ENCODE measurements at regions not wholly inside any gene's neighbourhood (a gene's known extent, or its start where the extent isn't known, plus 50 kb on each side); places are given as distances from the start of the nearest gene placed in this dataset.

DNA sequence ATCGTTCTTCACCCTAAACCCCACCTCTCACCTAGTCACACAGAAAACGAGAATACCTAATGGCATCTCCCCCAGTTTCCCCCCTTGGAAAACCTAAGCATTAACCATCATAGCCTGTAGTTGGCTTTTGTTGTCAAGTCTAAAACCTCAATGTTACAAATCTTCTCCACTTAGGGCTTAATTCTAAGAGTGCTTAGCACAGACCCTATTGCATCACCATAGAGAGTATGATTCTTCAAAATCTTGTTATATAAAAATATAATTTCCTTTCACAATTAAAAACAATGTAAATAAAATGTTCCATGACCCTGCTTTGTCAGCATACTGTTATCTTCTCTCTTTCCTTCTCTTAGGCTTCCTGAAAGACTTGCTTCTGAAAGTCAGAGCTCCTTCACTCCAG is 263.2 kb upstream of the RGS18 start:
- no peaks in the 10 kb centered on the region for H3K79me2 ChIP-seq (ENCODE audit: control insufficient read depth, low read length)
- no peak overlapping the region for H3K4me3 ChIP-seq (ENCODE audit: low read length)
- no peaks in the 10 kb centered on the region for H4K20me1 ChIP-seq (ENCODE audit: control insufficient read depth, insufficient read depth, low read depth, low read length)
- no peak for TF ChIP-seq CTCF (IDR thresholded peaks at IDR 0.05; ENCODE audit: low read depth, low read length, poor library complexity, severe bottlenecking)
- no peak for TF ChIP-seq EZH2phosphoT487 (IDR thresholded peaks at IDR 0.05; ENCODE audit: borderline replicate concordance, low read length)
- H3K36me3 ChIP-seq (ENCODE audit: control insufficient read depth, low read length) = no peaks in the 10 kb centered on the region
- H3K9me2 ChIP-seq (replicated peaks; ENCODE audit: control insufficient read depth, low read length) = no peaks in the 10 kb centered on the region
- no peak overlapping the region for H3K27ac ChIP-seq (ENCODE audit: low read depth, low read length)
- H3K4me1 ChIP-seq (ENCODE audit: control insufficient read depth, low read length) = no peaks in the 10 kb centered on the region
- no peaks in the 10 kb centered on the region for H3K27me3 ChIP-seq (ENCODE audit: control insufficient read depth, low read length)
- H3F3A ChIP-seq (ENCODE audit: control insufficient read depth, insufficient read depth) = no peaks in the 10 kb centered on the region
- H3K4me2 ChIP-seq (ENCODE audit: low read length) = no peak overlapping the region
- no peaks in the 10 kb centered on the region for H3K9me3 ChIP-seq (ENCODE audit: control insufficient read depth, insufficient read depth, low read length)

DNA sequence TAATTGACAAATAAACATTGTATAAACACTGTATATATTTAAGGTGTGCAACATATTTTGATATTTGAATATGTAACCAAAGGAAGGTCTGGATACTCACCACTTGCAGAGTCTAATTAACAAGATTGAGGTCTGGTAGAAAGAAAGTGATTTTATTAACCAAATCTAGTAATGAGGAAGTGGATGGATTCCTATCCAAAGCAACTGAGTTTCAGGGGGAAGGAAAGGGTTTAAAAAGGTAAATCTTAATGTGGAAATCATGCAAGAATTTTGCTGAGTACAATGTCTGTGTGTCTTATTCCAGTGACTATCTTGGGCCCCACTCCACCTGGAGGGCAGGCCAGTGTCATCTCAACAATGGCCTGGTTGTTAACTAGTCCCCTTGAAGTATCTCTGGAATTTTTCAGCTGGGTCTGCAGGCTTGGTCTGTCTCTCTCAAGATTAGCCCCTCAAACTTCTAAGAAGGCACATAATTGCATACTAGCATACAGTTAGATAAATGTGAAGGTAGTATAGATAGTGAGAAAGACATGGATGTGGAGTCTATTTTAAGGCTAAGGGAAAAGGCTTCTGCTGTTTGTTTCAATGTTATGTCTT is 262.7 kb upstream of the RGS18 start:
- Histone ChIP-seq H3K4me1 (ENCODE audit: control insufficient read depth, low read length) (no peaks in the 10 kb centered on the region), H3K27me3 (ENCODE audit: control insufficient read depth, low read length) (no peaks in the 10 kb centered on the region), H3K9me3 (ENCODE audit: control insufficient read depth, insufficient read depth, low read length) (no peaks in the 10 kb centered on the region), H4K20me1 (ENCODE audit: control insufficient read depth, insufficient read depth, low read depth, low read length) (no peaks in the 10 kb centered on the region), H3K27ac (ENCODE audit: low read depth, low read length) (no peak overlapping the region), H3K4me3 (ENCODE audit: low read length) (no peak overlapping the region), H3F3A (ENCODE audit: control insufficient read depth, insufficient read depth) (no peaks in the 10 kb centered on the region), H3K79me2 (ENCODE audit: control insufficient read depth, low read length) (no peaks in the 10 kb centered on the region), H3K9me2 (replicated peaks; ENCODE audit: control insufficient read depth, low read length) (no peaks in the 10 kb centered on the region), H3K4me2 (ENCODE audit: low read length) (no peak overlapping the region), H3K36me3 (ENCODE audit: control insufficient read depth, low read length) (no peaks in the 10 kb centered on the region)
- TF ChIP-seq EZH2phosphoT487 (IDR thresholded peaks at IDR 0.05; ENCODE audit: borderline replicate concordance, low read length) = no peak
- TF ChIP-seq CTCF (IDR thresholded peaks at IDR 0.05; ENCODE audit: low read depth, low read length, poor library complexity, severe bottlenecking) = no peak

GRCh38 chr1:191897134-191897533 is 261.1 kb upstream of the RGS18 start:
- H3K79me2 ChIP-seq (ENCODE audit: control insufficient read depth, low read length) = no peaks in the 10 kb centered on the region
- no peaks in the 10 kb centered on the region for H3K4me1 ChIP-seq (ENCODE audit: control insufficient read depth, low read length)
- no peaks in the 10 kb centered on the region for H3K27me3 ChIP-seq (ENCODE audit: control insufficient read depth, low read length)
- H3F3A ChIP-seq (ENCODE audit: control insufficient read depth, insufficient read depth) = no peaks in the 10 kb centered on the region
- H4K20me1 ChIP-seq (ENCODE audit: control insufficient read depth, insufficient read depth, low read depth, low read length) = no peaks in the 10 kb centered on the region
- H3K9me3 ChIP-seq (ENCODE audit: control insufficient read depth, insufficient read depth, low read length) = no peaks in the 10 kb centered on the region
- H3K4me3 ChIP-seq (ENCODE audit: low read length) = no peak overlapping the region
- no peak for TF ChIP-seq CTCF (IDR thresholded peaks at IDR 0.05; ENCODE audit: low read depth, low read length, poor library complexity, severe bottlenecking)
- no peak for TF ChIP-seq EZH2phosphoT487 (IDR thresholded peaks at IDR 0.05; ENCODE audit: borderline replicate concordance, low read length)
- H3K36me3 ChIP-seq (ENCODE audit: control insufficient read depth, low read length) = no peaks in the 10 kb centered on the region
- H3K27ac ChIP-seq (ENCODE audit: low read depth, low read length) = no peak overlapping the region
- no peak overlapping the region for H3K4me2 ChIP-seq (ENCODE audit: low read length)
- no peaks in the 10 kb centered on the region for H3K9me2 ChIP-seq (replicated peaks; ENCODE audit: control insufficient read depth, low read length)
